ENCODE measurements at regions not wholly inside any gene's neighbourhood (a gene's known extent, or its start where the extent isn't known, plus 50 kb on each side); places are given as distances from the start of the nearest gene placed in this dataset.

DNA sequence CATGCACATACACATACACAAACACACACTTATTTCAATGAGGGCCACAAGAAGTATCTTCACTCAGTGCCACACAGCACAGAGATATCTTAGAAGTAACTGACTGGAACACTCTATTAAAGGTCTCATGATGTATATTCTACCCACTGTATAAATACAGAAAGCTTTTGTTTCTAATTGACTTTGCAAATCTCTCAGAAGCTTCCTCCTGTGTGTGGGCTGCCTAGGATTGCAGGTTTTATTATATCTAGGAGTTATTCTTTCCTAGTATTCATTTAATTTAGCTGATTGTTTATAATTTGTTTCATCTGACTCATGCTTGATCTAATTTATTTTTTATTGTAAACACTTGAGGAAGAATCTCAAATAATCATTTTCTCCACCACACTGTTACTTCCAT lies 262.4 kb upstream of the ACTBL2 start:
- POLR2A ChIA-PET (ENCODE audit: partially characterized antibody) = no interaction called here
- Histone ChIP-seq H4K91ac (replicated peaks; ENCODE audit: insufficient read length, low read length) (no peak overlapping the region), H3K4ac (replicated peaks; ENCODE audit: insufficient read length, low read depth, low read length) (no peak overlapping the region), H2BK20ac (ENCODE audit: low read length) (no peak overlapping the region), H3K56ac (replicated peaks; ENCODE audit: insufficient read length, low read depth, low read length) (no peak overlapping the region), H2AK5ac (ENCODE audit: low read depth, low read length) (no peak overlapping the region), H3K27me3 (replicated peaks in 1 of 4; ENCODE audit: control insufficient read depth in 3 of 4, extremely low read depth in 1 of 4, insufficient read depth in 3 of 4, low read length in 3 of 4) (no peaks in the 10 kb centered on the region), H3K79me2 (ENCODE audit: control insufficient read depth in 1 of 2, insufficient read depth in 2 of 2, low read length in 2 of 2) (no peaks in the 10 kb centered on the region), H2BK15ac (ENCODE audit: low read length) (no peak overlapping the region), H4K5ac (ENCODE audit: insufficient read length, low read depth, low read length) (no peak overlapping the region), H3K4me1 (replicated peaks in 1 of 4; ENCODE audit: control insufficient read depth in 3 of 4, insufficient read depth in 4 of 4, low read length in 3 of 4) (no peaks in the 10 kb centered on the region), H3K18ac (ENCODE audit: extremely low read depth, low read length) (no peak overlapping the region), H3K4me3 (ENCODE audit: extremely low read depth in 1 of 4, insufficient read depth in 2 of 4, low read depth in 3 of 4, low read length in 4 of 4) (no peak overlapping the region), H3K27ac (ENCODE audit: low read depth, low read length) (no peak overlapping the region), H4K20me1 (replicated peaks in 1 of 2; ENCODE audit: control insufficient read depth in 1 of 2, insufficient read depth in 2 of 2, low read length in 2 of 2) (no peaks in the 10 kb centered on the region), H2BK120ac (replicated peaks; ENCODE audit: low read depth, low read length) (no peak overlapping the region), H3K23me2 (ENCODE audit: low read depth, low read length) (no peaks in the 10 kb centered on the region; the same call in 1 of the 2 replicates), H4K8ac (ENCODE audit: extremely low read depth, insufficient read depth, low read length) (no peak overlapping the region), H3K9me3 (ENCODE audit: insufficient read depth in 2 of 2, low read depth in 1 of 2, low read length in 1 of 2) (no peaks in the 10 kb centered on the region), H2AFZ (ENCODE audit: low read length) (no peak overlapping the region), H3K79me1 (ENCODE audit: low read depth, low read length) (no peaks in the 10 kb centered on the region), H3K36me3 (ENCODE audit: control insufficient read depth in 2 of 4, insufficient read depth in 4 of 4, low read length in 3 of 4) (no peaks in the 10 kb centered on the region), H3K23ac (ENCODE audit: insufficient read length) (no peak overlapping the region), H3K14ac (ENCODE audit: insufficient read length) (no peak overlapping the region), H3K4me2 (ENCODE audit: insufficient read depth in 1 of 2, low read depth in 2 of 2, low read length in 2 of 2) (no peak overlapping the region), H3K9ac (replicated peaks in 1 of 4; ENCODE audit: extremely low read depth in 1 of 4, low read depth in 3 of 4, low read length in 3 of 4) (no peak overlapping the region), H2BK5ac (ENCODE audit: low read depth, low read length) (no peak overlapping the region), H2BK12ac (ENCODE audit: low read depth, low read length) (no peak overlapping the region)
- CTCF ChIA-PET (ENCODE audit: partially characterized antibody) = interaction anchor here (1.6 kb wide), 1 partner anchor 10 kb away, joined by 3 read pairs; no protein-coding TSS in a partner anchor
- DNase-seq (ENCODE audit: low read depth in 1 of 2, low spot score in 2 of 2) (no peak), FAIRE-seq (no peak)
- TF ChIP-seq TCF12 (IDR thresholded peaks at IDR 0.05; ENCODE audit: low read depth, low read length) (no peak), PHF8 (conservative IDR thresholded peaks at IDR 0.05; ENCODE audit: low read depth, low read length) (no peak), SIN3A (conservative IDR thresholded peaks at IDR 0.05 in 1 of 2, IDR thresholded peaks at IDR 0.05 in 1 of 2; ENCODE audit: low read depth in 1 of 2, low read length in 2 of 2) (no peak), EGR1 (IDR thresholded peaks at IDR 0.05; ENCODE audit: borderline replicate concordance, low read depth, low read length) (no peak), POU5F1 (IDR thresholded peaks at IDR 0.05; ENCODE audit: low read depth, low read length) (no peak), FOSL1 (IDR thresholded peaks at IDR 0.05; ENCODE audit: insufficient read depth, low read depth, low read length) (no peak), NANOG (IDR thresholded peaks at IDR 0.05; ENCODE audit: insufficient read depth, low read depth, low read length, poor library complexity, severe bottlenecking) (no peak)

Data from H1 (cell line).